ENCODE measurements at regions not wholly inside any gene's neighbourhood (a gene's known extent, or its start where the extent isn't known, plus 50 kb on each side); places are given as distances from the start of the nearest gene placed in this dataset.
A peak's percentile ranks its signal among the peaks of the same experiment; 100 is the strongest.

DNA sequence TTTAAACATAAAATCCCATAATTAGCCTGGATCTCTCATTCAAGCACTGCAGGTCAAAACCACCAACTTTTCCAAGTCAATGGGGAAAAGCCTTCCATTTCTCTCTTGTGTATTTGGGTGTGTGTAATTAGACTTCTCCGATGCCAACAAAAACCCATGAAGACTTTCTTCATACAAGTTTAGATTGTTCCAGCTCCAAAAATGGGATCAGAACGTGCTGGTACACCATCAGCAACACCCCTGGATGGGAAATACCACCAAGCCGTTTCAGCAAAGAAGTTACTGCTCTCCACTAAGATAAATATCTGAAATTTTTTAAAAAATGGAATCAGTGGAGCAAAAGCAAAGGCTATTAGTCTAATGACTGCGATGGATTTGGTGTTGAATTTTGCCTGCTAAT lies 837.3 kb upstream of the SOX9 start:
- DNase-seq (ENCODE audit: low spot score): no peak

- no peak for DNase-seq (ENCODE audit: low spot score)
Observed at GRCh38 chr17:71284032-71284755, 836.6 kb upstream of the SOX9 start.

DNA sequence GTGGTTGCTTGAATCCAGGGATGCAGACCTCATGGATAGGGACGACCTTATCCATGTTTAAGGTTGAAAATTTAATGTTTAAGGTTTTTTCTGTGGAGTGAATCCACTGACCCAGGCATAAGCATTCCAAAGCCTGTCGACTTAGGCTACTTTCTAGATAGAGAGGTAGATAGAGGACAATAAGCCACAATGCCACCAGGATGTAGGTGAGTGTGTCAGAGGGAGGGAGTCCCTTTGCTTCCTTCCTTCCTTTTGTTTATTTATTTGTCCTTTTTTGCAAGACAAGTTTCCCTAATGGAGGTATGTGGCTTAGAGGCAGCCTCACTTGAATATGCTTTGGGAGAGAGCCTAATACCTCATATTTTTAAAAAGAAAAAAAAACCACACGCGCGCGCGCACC lies 834.2 kb upstream of the SOX9 start:
- no peak for DNase-seq (ENCODE audit: low spot score)

DNA sequence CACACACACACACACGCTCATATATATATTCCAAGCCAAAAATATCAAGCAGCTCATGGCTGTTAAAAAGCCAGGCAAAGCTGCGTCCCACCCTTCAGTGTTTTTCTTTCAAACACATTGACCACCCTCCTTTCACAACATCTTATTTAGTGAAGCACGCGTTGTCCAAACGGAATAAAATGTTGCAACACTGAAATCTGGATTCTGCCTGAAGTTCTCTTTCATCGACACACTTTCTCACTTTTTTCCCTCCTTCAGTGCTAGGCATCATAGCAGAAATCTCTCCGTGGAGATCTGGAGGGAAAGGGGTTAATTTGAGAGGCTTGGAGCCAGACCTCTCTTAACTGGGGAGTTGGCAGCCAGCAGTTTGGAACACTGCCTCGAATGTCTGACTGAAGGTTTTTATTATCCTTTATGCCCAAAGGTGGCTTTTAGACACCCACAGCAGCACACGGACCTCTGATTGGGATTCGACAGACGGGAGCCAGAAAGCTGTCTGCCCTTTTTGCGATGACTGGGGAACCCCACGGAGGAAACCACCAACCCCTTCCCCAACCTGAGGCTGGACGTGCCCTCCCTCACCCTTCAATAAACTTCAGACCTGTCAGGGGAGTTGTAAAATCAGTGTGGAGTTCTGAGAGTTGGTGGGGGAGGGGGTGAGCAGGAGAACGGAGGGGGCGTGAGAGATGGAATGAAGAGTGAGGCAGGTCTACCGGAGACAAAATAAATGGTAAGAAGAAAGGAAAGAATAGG lies 833.6 kb upstream of the SOX9 start:
- DNase-seq (ENCODE audit: low spot score): peak; percentile 1

GRCh38 chr17:71292006-71292405 lies 828.8 kb upstream of the SOX9 start:
- no peak for DNase-seq (ENCODE audit: low spot score)

DNA sequence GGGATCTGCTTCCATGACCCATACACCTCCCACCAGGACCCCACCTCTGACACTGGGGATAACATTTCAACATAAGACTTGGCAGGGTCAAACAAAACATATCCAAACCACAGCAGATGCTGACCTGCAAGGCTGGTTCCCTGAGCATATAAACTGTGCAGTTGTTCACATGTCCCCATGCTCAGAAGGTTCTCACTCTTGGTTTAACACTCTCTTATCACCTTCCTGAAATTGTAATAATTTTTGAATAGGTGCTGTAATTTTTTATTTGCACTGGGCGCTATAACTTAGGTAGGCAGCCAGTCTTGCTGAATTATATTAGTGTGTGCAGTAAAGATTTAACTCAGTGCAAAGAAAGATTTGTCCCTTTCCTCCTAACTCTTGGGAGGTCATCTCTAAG lies 824.8 kb upstream of the SOX9 start:
- no peak for DNase-seq (ENCODE audit: low spot score)

- DNase-seq (ENCODE audit: low spot score): no peak
Observed at GRCh38 chr17:71301063-71301462, 819.8 kb upstream of the SOX9 start.

DNA sequence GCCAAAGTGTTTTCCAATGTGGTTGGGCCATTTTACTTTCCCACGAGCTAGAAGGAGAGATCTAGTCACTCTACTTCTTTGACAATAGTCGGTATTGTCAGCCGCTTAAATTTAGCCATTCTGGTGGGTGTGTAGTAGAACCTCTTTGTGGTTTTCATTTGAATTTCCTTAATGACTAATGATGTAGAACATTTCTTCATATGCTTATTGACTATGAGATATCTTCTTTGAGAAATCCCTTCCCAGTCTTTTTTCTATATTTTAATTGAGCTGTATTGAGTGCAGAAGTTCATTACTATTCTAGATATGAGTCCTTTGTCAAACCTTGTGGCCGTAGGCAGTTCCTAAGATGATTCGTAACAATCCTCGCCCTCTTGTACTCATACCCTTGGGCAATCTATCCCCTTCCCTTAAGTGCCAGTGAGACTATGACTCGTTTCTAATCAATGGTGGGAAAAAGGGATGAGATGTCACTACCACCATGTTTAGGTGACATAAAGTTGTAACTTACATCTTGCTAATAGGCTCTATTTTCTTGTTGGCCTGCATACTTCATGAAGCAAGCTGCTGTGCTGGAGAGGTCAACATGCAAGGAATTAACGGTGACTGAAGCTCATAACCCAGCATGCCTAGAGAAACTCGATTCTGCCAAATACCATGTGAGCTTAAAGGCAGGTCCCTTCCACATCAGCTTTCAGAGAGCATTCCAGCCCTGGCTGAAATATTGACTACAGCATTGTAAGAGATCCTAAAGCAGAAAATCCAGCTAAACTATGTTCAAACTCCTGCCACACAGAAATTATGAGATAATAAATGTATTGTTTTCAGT lies 817.9 kb upstream of the SOX9 start:
- DNase-seq (ENCODE audit: low spot score): no peak

- DNase-seq (ENCODE audit: low spot score): no peak
Observed at GRCh38 chr17:71304498-71305158, 816.2 kb upstream of the SOX9 start.

DNA sequence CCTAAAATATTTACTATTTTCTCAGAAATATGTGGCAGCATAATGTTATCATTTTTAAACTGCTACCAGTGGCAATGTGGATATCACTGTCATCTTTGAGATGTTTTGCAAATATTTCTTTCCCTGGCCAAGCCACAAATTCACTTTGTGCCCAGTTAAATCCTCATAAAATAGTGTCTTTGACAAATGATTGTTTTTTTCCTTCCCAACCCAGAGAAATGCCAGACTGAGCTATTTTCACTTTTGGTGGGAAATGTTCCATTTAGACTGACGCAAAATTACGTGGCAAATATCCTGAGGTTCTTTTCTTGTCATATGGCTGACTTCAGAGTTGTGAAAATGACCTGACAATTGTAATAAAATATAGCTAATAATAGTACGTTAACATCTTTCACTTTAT lies 807.0 kb upstream of the SOX9 start:
- DNase-seq (ENCODE audit: low spot score): no peak

GRCh38 chr17:71315568-71315967 lies 805.3 kb upstream of the SOX9 start:
- no peak for DNase-seq (ENCODE audit: low spot score)

- DNase-seq (ENCODE audit: low spot score): no peak
Observed at GRCh38 chr17:71316176-71316897, 804.5 kb upstream of the SOX9 start.

DNA sequence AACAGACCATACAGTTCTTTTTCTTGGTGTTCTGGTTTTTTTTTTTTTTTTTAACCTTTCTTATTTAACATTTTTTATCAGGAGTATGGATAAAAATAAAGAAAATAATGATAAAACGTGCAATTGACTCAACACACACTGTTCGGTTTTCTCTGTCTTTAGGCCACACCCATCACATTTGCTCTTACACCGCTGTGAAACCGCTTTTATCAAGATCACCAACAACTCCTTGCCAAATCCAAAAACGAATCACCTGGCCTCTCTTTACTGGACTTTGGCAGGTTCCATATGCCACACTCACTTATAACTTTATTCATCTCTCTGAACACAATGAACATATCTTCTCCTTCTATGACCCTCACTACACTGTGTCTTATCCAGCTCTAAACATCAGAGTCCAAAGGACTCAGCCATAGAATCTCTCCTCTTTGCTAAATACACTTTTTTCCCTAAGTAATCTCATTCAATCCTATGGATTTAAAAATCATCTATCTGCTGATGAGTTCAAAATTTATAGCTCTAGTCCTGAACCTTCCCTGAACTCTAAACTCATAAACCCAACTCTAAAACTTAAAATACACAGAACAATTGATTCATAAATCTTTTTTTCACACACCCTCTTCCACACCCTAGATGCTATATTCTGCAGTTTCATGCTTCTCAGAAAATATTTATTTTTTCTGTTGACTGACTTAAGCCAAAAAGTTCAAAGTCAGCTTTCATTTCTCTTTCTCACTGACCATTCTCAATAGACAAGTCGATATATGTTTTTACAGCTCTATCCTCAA lies 800.6 kb upstream of the SOX9 start:
- DNase-seq (ENCODE audit: low spot score): no peak

- no peak for DNase-seq (ENCODE audit: low spot score)
Observed at GRCh38 chr17:71325117-71325516, 795.7 kb upstream of the SOX9 start.

- no peak for DNase-seq (ENCODE audit: low spot score)
Observed at GRCh38 chr17:71325886-71326285, 794.9 kb upstream of the SOX9 start.

DNA sequence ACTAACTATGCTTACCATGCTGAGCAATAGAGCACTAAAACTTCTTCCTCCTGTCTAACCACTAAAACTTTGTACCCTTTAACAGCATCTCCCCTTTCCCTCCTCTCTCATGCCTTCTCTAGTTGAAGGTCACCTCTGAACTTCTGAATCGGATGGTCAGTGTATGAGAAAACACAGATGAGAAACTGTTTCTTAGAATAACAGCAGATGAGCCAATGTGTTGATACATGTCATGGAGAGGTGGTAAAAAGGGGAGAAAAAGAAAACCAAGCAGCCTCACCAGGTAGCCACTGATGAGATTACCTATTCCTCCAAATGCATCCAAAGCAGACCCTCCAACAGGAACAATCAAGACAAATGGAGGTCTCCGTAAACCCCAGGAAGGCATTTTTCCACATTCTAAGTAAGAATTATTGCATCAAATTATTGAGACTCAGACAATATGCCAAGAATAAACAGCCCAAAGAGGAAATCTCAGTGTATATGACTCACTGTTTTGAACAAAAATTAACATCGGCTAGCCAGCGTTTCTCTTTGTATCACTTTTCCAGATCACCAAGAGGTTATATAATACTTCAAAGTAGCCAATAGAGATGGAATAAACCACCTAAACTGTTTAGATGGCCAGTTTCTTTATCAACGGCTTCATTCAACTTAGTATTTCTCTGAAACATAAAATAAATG lies 793.3 kb upstream of the SOX9 start:
- DNase-seq (ENCODE audit: low spot score): no peak

GRCh38 chr17:71329310-71330098 lies 791.3 kb upstream of the SOX9 start:
- DNase-seq (ENCODE audit: low spot score): no peak

GRCh38 chr17:71330099-71330375 lies 790.8 kb upstream of the SOX9 start:
- no peak for DNase-seq (ENCODE audit: low spot score)

DNA sequence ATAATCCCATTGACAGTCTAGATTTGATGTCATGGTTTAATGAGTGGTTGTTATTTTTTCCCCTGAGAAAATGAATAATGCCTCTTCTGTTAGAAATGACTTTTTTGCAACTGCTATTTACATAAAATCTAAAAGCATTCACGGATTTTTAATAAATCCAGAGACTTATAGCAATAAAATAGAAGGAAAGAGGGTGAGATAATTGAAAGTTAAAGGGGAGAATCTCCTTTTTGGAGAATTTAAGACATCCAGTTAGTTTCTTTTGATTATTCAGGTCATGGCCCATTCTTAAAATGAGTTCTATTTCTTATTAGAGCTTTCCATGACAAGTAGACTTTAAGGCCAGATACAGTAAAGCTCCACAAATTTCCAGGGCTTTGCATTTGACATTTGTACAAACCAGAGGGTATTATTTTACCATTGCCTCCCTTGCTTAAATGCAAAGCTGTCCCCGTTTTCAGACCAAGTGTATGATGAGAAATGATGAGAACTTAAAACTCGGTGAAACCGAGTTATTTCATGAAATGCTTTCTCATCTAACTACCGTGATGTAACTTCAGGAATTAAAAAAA lies 789.0 kb upstream of the SOX9 start:
- peak; percentile 76 for DNase-seq (ENCODE audit: low spot score)
